Peyer's patch (tissue), 4 donors: ENCODE measurements at regions not wholly inside any gene's neighbourhood (a gene's known extent, or its start where the extent isn't known, plus 50 kb on each side); places are given as distances from the start of the nearest gene placed in this dataset.

ENCODE experiments used
- CTCF ChIP-seq, 6 experiments: fragments of 450-650 bp in 4 of 6; fragments of 200-600 bp in 2 of 6; sonication (generic) in 1 of 6; IDR thresholded peaks; one replicate each; pipeline ENCODE4 v1.5.1; 2017 to 2019; ENCODE audit warnings: antibody characterized with exemption in 6 of 6, mild to moderate bottlenecking in 3 of 6, moderate library complexity in 1 of 6
- POLR2A ChIP-seq, 2 donors: fragments of 450-650 bp; IDR thresholded peaks; one replicate each; pipeline ENCODE4 v1.5.1; 2017; ENCODE audit warnings: antibody characterized with exemption in 2 of 2, mild to moderate bottlenecking in 2 of 2, moderate library complexity in 2 of 2

- TF ChIP-seq POLR2A (IDR thresholded peaks at IDR 0.05) (no peak), CTCF (IDR thresholded peaks at IDR 0.05) (no peak)
Measured at GRCh38 chr3:102595057-102595456, 160.2 kb downstream of the ZPLD1 start.
